Fibroblast of lung (primary cell): ENCODE measurements at regions not wholly inside any gene's neighbourhood (a gene's known extent, or its start where the extent isn't known, plus 50 kb on each side); places are given as distances from the start of the nearest gene placed in this dataset.

ENCODE experiments used
- DNase-seq, 2 donors: peaks; one replicate each; pipeline versions ENCODE4 v3.0.0 to v3.0.0-alpha.2; 2010; ENCODE audit warnings: low read depth in 2 of 2
- H2AFZ ChIP-seq: 2 replicates; pipeline ENCODE4 v1.5.1; 2012; ENCODE audit warnings: low read length, control low read depth, inconsistent platforms
- H3K27ac ChIP-seq: 2 replicates; pipeline ENCODE4 v1.5.1; 2011; ENCODE audit warnings: low read length, control low read depth; ENCODE audit not compliant: insufficient read depth
- H3K27me3 ChIP-seq: 2 replicates; pipeline ENCODE4 v1.5.1; 2011; ENCODE audit warnings: mild to moderate bottlenecking, low read length; ENCODE audit not compliant: control insufficient read depth, insufficient read depth
- H3K36me3 ChIP-seq: 2 replicates; pipeline ENCODE4 v1.5.1; 2011; ENCODE audit warnings: low read length; ENCODE audit not compliant: control insufficient read depth, insufficient read depth
- H3K4me1 ChIP-seq: 2 replicates; pipeline ENCODE4 v1.5.1; 2011; ENCODE audit warnings: low read length; ENCODE audit not compliant: control insufficient read depth, insufficient read depth; ENCODE audit errors: extremely low read depth
- H3K4me2 ChIP-seq: 2 replicates; pipeline ENCODE4 v1.5.1; 2011; ENCODE audit warnings: low read length, control low read depth; ENCODE audit not compliant: insufficient read depth; ENCODE audit errors: extremely low read depth
- H3K4me3 ChIP-seq, 4 experiments: fragments of 200-600 bp in 1 of 4; sonication (generic) in 1 of 4; replicated peaks in 1 of 4; 2 replicates each; pipeline ENCODE4 v1.5.1; 2011 to 2016; ENCODE audit warnings: low read length in 4 of 4, low read depth in 3 of 4, mild to moderate bottlenecking in 3 of 4, control low read depth in 2 of 4, inconsistent platforms in 1 of 4, mixed read lengths in 1 of 4; ENCODE audit not compliant: insufficient read depth in 1 of 4; ENCODE audit errors: control extremely low read depth in 1 of 4
- H3K79me2 ChIP-seq: 2 replicates; pipeline ENCODE4 v1.5.1; 2012; ENCODE audit warnings: mild to moderate bottlenecking, low read length, inconsistent platforms; ENCODE audit not compliant: control insufficient read depth, insufficient read depth
- H3K9ac ChIP-seq: 2 replicates; pipeline ENCODE4 v1.5.1; 2011; ENCODE audit warnings: mild to moderate bottlenecking, low read length, control low read depth; ENCODE audit not compliant: insufficient read depth
- H3K9me3 ChIP-seq: 2 replicates; pipeline ENCODE4 v1.5.1; 2012; ENCODE audit warnings: low read depth, low read length; ENCODE audit not compliant: control insufficient read depth, insufficient read depth
- H4K20me1 ChIP-seq: 2 replicates; pipeline ENCODE4 v1.5.1; 2011; ENCODE audit warnings: low read length; ENCODE audit not compliant: control insufficient read depth, insufficient read depth; ENCODE audit errors: extremely low read depth
- EZH2 ChIP-seq: IDR thresholded peaks from 2 replicates; pipeline ENCODE4 v1.5.1; 2012; ENCODE audit warnings: low read length, control low read depth, mild to moderate bottlenecking; ENCODE audit errors: missing control alignments
- TF ChIP-seq, protein P1 (sequence below), 2 donors: IDR thresholded peaks in 1 of 2; conservative IDR thresholded peaks in 1 of 2; 1 replicate in 1 of 2; 2 replicates in 1 of 2; pipeline ENCODE4 v1.5.1; 2011 to 2012; ENCODE audit warnings: low read length in 2 of 2, control low read depth in 1 of 2, inconsistent platforms in 1 of 2, low read depth in 1 of 2, mild to moderate bottlenecking in 1 of 2

DNA sequence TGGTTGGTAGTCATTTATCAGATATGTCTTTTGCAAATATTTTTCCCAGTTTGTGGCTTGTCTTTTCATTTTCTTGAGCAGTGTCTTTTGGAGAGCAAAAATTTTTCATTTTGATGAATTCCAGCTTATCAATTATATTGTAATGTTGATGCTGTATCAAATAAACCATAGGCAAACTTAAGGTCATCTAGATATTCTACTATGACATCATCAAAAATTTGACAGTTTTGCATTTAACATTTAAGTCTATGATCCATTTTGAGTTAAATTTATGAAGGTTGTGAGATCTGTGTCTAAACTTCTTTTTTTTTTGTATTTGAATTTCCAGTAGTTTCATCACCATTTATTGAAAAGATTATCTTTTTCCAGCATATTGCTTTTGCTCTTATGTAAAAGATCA is 505.5 kb upstream of the COX7C start:
- no peaks in the 10 kb centered on the region for H3K9me3 ChIP-seq
- H3K27ac ChIP-seq: no peak overlapping the region
- H3K79me2 ChIP-seq: no peaks in the 10 kb centered on the region
- H2AFZ ChIP-seq: no peak overlapping the region
- H3K36me3 ChIP-seq: no peaks in the 10 kb centered on the region
- no peak for TF ChIP-seq EZH2
- TF ChIP-seq, protein P1, sequence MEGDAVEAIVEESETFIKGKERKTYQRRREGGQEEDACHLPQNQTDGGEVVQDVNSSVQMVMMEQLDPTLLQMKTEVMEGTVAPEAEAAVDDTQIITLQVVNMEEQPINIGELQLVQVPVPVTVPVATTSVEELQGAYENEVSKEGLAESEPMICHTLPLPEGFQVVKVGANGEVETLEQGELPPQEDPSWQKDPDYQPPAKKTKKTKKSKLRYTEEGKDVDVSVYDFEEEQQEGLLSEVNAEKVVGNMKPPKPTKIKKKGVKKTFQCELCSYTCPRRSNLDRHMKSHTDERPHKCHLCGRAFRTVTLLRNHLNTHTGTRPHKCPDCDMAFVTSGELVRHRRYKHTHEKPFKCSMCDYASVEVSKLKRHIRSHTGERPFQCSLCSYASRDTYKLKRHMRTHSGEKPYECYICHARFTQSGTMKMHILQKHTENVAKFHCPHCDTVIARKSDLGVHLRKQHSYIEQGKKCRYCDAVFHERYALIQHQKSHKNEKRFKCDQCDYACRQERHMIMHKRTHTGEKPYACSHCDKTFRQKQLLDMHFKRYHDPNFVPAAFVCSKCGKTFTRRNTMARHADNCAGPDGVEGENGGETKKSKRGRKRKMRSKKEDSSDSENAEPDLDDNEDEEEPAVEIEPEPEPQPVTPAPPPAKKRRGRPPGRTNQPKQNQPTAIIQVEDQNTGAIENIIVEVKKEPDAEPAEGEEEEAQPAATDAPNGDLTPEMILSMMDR (conservative IDR thresholded peaks at IDR 0.05 in 1 of 2, IDR thresholded peaks at IDR 0.05 in 1 of 2; ENCODE audit: low read depth in 1 of 2, low read length in 2 of 2): no peak
- no peak overlapping the region for H3K4me3 ChIP-seq
- H3K4me1 ChIP-seq: no peaks in the 10 kb centered on the region
- H3K9ac ChIP-seq: no peak overlapping the region
- no peaks in the 10 kb centered on the region for H4K20me1 ChIP-seq
- DNase-seq: no peak
- H3K4me2 ChIP-seq: no peak overlapping the region
- no peaks in the 10 kb centered on the region for H3K27me3 ChIP-seq

DNA sequence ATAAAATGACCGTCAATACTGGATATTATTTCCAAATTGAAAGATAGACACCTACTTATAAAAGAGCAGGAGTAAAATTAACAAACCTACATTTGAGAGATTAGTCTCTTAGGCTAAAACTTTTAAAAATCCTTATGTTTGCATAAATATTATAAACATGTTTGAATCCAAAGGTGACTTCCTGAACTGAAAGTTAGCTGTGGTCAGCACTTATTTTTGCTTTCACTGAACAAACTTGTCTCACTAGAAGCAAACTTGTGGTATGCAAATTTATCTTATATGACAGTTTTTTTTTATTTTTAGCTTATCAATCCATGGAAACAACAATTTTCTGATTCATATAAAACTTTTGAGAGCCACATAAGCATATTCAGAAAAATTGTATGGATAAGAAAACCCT is 502.6 kb upstream of the COX7C start:
- TF ChIP-seq, protein P1 (conservative IDR thresholded peaks at IDR 0.05 in 1 of 2, IDR thresholded peaks at IDR 0.05 in 1 of 2; ENCODE audit: low read depth in 1 of 2, low read length in 2 of 2): no peak
- TF ChIP-seq EZH2: no peak
- no peak overlapping the region for H2AFZ ChIP-seq
- H3K27me3 ChIP-seq: no peaks in the 10 kb centered on the region
- H3K4me2 ChIP-seq: no peak overlapping the region
- no peaks in the 10 kb centered on the region for H3K79me2 ChIP-seq
- H3K9me3 ChIP-seq: no peaks in the 10 kb centered on the region
- no peak overlapping the region for H3K9ac ChIP-seq
- H3K4me1 ChIP-seq: no peaks in the 10 kb centered on the region
- no peak for DNase-seq
- no peak overlapping the region for H3K4me3 ChIP-seq
- H3K36me3 ChIP-seq: no peaks in the 10 kb centered on the region
- H3K27ac ChIP-seq: no peak overlapping the region
- no peaks in the 10 kb centered on the region for H4K20me1 ChIP-seq

DNA sequence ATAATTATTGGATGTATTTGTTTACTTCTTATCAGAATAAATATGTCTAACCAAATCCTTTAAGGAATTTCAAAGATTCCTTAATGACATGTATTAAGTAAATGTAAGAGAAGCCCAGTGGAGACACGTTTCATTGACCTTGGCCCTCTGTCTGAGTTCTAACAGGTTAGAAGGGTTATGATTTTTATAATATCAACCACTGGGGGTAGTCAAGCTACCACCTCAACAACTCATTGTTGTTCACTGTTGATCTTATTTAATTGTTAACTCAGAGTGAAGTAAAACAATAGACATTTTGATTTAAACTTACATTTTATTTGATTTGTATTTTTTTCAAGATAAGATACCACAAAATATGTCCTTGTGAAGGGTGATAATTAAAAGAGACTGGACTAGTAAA is 499.2 kb upstream of the COX7C start:
- no peaks in the 10 kb centered on the region for H3K36me3 ChIP-seq
- H3K4me2 ChIP-seq: no peak overlapping the region
- no peak for TF ChIP-seq EZH2
- TF ChIP-seq, protein P1 (conservative IDR thresholded peaks at IDR 0.05 in 1 of 2, IDR thresholded peaks at IDR 0.05 in 1 of 2; ENCODE audit: low read depth in 1 of 2, low read length in 2 of 2): no peak
- H3K4me3 ChIP-seq: no peak overlapping the region
- H3K9me3 ChIP-seq: no peaks in the 10 kb centered on the region
- no peaks in the 10 kb centered on the region for H3K27me3 ChIP-seq
- no peaks in the 10 kb centered on the region for H3K4me1 ChIP-seq
- H3K9ac ChIP-seq: no peak overlapping the region
- no peak overlapping the region for H2AFZ ChIP-seq
- no peaks in the 10 kb centered on the region for H4K20me1 ChIP-seq
- no peak for DNase-seq
- no peak overlapping the region for H3K27ac ChIP-seq
- no peaks in the 10 kb centered on the region for H3K79me2 ChIP-seq
